ENCODE measurements at regions not wholly inside any gene's neighbourhood (a gene's known extent, or its start where the extent isn't known, plus 50 kb on each side); places are given as distances from the start of the nearest gene placed in this dataset.
"Not testable (repeated sequence)": the region's sequence is repeated elsewhere in the genome, so short reads cannot be mapped to it uniquely, and the experiment has no call there.

GRCh38 chr3:10648181-10648580, 142.8 kb upstream of the ATP2B2 start (continued):
- no peak for TF ChIP-seq ZFX (IDR thresholded peaks at IDR 0.05)
- TF ChIP-seq, protein P1, sequence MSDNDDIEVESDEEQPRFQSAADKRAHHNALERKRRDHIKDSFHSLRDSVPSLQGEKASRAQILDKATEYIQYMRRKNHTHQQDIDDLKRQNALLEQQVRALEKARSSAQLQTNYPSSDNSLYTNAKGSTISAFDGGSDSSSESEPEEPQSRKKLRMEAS (IDR thresholded peaks at IDR 0.05) = peak; percentile 65
- TF ChIP-seq SP1 (IDR thresholded peaks at IDR 0.05; ENCODE audit: low read depth) = peak; percentile 49
- TF ChIP-seq EZH2phosphoT487 (IDR thresholded peaks at IDR 0.05; ENCODE audit: borderline replicate concordance) = no peak
- peak; percentile 67 for TF ChIP-seq FOSL1 (IDR thresholded peaks at IDR 0.05; ENCODE audit: low read depth)
- TF ChIP-seq POLR2A (IDR thresholded peaks at IDR 0.05; ENCODE audit: borderline replicate concordance, extremely low read depth, insufficient read depth, insufficient read length) = no peak
- no peak for TF ChIP-seq EZH2 (IDR thresholded peaks at IDR 0.05)
- TF ChIP-seq, protein P2, sequence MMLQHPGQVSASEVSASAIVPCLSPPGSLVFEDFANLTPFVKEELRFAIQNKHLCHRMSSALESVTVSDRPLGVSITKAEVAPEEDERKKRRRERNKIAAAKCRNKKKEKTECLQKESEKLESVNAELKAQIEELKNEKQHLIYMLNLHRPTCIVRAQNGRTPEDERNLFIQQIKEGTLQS (IDR thresholded peaks at IDR 0.05) = no peak
- no peak for TF ChIP-seq ELF1 (IDR thresholded peaks at IDR 0.05; ENCODE audit: borderline replicate concordance, low read depth)
- TF ChIP-seq ZNF274 (IDR thresholded peaks at IDR 0.05; ENCODE audit: low read depth, low read length) = no peak
- no peak for TF ChIP-seq TCF7L2 (IDR thresholded peaks at IDR 0.05; ENCODE audit: borderline replicate concordance, extremely low read depth, insufficient read depth, insufficient read length)
- no peak for TF ChIP-seq RAD21 (IDR thresholded peaks at IDR 0.05; ENCODE audit: low read depth)
- TF ChIP-seq EGR1 (IDR thresholded peaks at IDR 0.05; ENCODE audit: low read depth) = no peak
- TF ChIP-seq YY1 (IDR thresholded peaks at IDR 0.05; ENCODE audit: extremely low read depth, insufficient replicate concordance, low read depth, low read length) = no peak
- no peak for TF ChIP-seq CEBPB (IDR thresholded peaks at IDR 0.05; ENCODE audit: low read depth)
- TF ChIP-seq SRF (IDR thresholded peaks at IDR 0.05; ENCODE audit: low read depth) = no peak
- TF ChIP-seq SIN3A (IDR thresholded peaks at IDR 0.05; ENCODE audit: low read depth) = no peak

DNA sequence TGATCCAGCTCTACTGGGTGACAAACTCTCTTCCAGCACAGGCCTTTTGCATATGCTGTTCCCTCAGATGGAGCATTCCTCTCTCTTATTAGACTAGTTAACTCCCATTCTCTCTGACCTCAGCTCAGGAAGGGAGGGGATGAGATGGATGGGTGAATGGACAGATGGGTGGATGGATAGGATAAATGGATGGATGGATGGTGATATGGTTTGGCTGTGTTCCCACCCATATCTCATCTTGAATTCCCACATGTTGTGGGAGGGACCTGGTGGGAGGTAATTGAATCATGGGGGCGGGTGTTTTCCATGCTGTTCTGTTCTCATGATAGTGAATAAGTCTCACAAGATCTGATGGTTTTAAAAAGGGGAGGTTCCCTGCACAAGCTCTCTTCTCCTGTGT, 144.1 kb upstream of the ATP2B2 start:
- H3K9me3 ChIP-seq (ENCODE audit: control insufficient read depth in 1 of 2, insufficient read depth in 1 of 2, low read depth in 1 of 2, low read length in 2 of 2); ATAC-seq; POLR2A ChIA-PET; CTCF ChIA-PET; H2AFZ ChIP-seq (ENCODE audit: low read depth, low read length, poor library complexity, severe bottlenecking); DNase-seq (ENCODE audit: low read depth, low spot score); intact Hi-C loops (cut with micrococcal nuclease); H4K20me1 ChIP-seq (ENCODE audit: insufficient read depth); H3K4me3 ChIP-seq (replicated peaks in 1 of 2; ENCODE audit: low read depth in 1 of 2, low read length in 2 of 2); H3K9me2 ChIP-seq (ENCODE audit: insufficient read depth); RAD21 ChIA-PET (ENCODE audit: low non-redundant PET in 1 of 2, low total read pairs in 2 of 2, uncharacterized antibody in 2 of 2, unreplicated experiment in 2 of 2); H3K9ac ChIP-seq (ENCODE audit: low read length); H3K79me2 ChIP-seq (ENCODE audit: insufficient read depth, low read length); H3K36me3 ChIP-seq (ENCODE audit: control insufficient read depth in 1 of 2, insufficient read depth in 2 of 2, low read length in 2 of 2); H3K4me2 ChIP-seq (ENCODE audit: low read length); H3K27ac ChIP-seq (ENCODE audit: low read depth, low read length); BruUV-seq (replicated peaks): not testable (repeated sequence)
- Histone ChIP-seq H3K4me1 (ENCODE audit: control insufficient read depth in 1 of 2, insufficient read depth in 2 of 2, low read length in 2 of 2) (peaks cover 5 to 12% of the 10 kb centered on the region in 2 experiments; a peak in 2 of 4 replicates), H3K27me3 (ENCODE audit: insufficient read depth, low read length) (peaks cover 11% of the 10 kb centered on the region)

Measured in HCT116 (cell line).